Right ventricle myocardium superior (tissue), 1 donor: ENCODE measurements at regions not wholly inside any gene's neighbourhood (a gene's known extent, or its start where the extent isn't known, plus 50 kb on each side); places are given as distances from the start of the nearest gene placed in this dataset.

Experiments used
- ATAC-seq: fragments of 200-7000 bp; cut with Tn5 transposase; one replicate; pipeline ENCODE4 v1.9.1; 2020; ENCODE audit warnings: mild to moderate bottlenecking; ENCODE audit not compliant: poor library complexity
- DNase-seq: peaks from one replicate; pipeline ENCODE4 v3.0.0-alpha.2; 2020
- intact Hi-C: fragments of 100-400 bp; cut with DNase I; formaldehyde crosslinking; loops from one replicate; pipeline ENCODE4 v1.11.2; 2022
- donor health status: DM: no; HTN: yes; CAD: no; lungs with severe emphysema.

DNA sequence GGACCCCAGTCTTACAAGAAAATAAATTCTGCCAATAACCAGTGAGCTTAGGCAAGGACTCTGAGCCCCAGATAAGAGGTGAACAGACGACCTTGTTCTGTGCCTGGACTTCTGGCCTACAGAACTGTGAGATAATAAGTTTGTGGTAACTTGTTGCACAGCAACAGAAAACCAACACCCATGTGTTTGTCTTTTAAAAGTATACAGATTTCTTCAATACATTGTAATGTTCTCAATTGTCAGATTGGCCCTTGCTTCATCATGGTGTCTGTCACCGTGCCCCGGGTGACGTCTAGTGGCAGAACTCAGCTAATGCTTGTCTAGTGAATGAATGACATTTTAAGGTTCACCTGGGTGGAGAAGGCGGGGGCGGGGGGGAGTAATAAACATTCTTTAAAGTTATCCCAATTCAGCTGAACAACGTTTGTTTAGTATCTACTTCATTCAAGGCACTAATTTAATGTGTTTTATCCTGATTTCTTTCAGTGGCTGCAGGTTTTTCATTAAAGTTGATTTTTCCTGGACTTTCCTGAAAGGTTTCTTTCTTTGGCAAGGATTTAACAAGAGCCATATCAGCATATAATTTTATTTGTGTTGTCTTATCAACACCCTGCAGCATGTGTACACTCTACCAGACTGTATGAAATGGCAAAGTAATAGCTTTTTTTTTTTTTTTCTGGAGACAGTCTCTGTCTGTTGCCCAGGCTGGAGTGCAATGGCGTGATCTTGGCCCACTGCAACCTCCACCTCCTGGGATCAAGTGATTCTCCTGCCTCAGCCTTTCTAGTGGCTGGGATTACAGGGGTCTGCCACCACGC, 123.8 kb upstream of the DLX2 start:
- peak; percentile 49 for DNase-seq
- ATAC-seq: peak; percentile 65
- intact Hi-C loops: no loop called here

- DNase-seq: no peak
- ATAC-seq: no peak
- intact Hi-C loops: no loop called here
Measured at GRCh38 chr2:172227719-172228118, 125.0 kb upstream of the DLX2 start.

GRCh38 chr2:172228177-172228808, 125.6 kb upstream of the DLX2 start:
- intact Hi-C loops: no loop called here
- ATAC-seq: no peak
- no peak for DNase-seq

GRCh38 chr2:172229125-172229524, 126.4 kb upstream of the DLX2 start:
- DNase-seq (no peak), ATAC-seq (no peak)
- intact Hi-C loops: no loop called here

GRCh38 chr2:172230332-172230888, 127.7 kb upstream of the DLX2 start:
- no peak for DNase-seq
- intact Hi-C loops: no loop called here

DNA sequence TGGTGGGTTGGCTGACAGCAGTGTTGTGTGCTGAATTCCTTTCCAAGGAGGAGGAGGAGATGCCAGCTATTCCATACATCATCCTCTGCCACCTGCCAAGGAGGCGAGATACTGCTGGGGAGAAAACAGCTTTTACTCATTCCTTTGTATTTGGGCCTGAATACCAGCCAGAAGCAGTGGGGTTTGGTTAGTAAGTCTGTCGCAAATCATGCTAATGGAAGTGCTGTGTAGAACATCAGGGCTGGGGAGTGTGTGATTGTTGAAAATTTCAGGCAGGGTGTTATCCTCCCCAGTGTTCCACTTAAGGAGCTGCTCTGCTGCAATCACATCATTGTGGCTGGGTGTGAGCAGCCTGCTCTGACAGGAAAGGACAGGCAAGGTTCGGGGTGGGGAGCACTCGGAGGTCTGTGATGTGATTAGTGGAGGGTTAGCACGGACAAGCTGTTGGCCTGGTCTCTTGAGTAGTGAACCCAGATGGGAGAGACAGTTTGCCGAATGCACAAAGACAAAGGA, 128.2 kb upstream of the DLX2 start:
- no peak for DNase-seq
- ATAC-seq: no peak
- intact Hi-C loops: no loop called here

More at GRCh38 chr2:172230332-172230888, 127.7 kb upstream of the DLX2 start:
- no peak for ATAC-seq

DNA sequence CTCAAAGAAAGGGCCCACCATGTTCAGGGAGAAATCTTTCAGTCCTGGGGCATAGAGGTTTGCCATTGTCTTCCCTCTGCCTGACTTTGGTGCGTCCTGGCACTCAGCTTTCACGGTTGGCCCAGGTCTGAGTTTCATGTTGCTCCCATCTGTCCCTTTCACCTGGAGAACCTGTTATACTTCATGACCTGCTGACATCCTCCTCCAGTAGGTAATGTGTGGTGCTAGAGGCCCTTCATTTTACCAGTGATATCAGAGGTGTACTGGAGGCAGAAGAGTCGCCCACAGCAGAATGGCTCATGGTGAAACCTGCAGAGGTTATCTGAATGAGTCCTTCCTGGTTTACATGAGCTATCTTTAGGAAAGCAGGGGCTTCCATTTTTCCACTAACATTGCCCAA, 128.8 kb upstream of the DLX2 start:
- ATAC-seq (no peak), DNase-seq (no peak)
- intact Hi-C loops: no loop called here

- intact Hi-C loops: no loop called here
- ATAC-seq: no peak
- DNase-seq: no peak
Measured at GRCh38 chr2:172232708-172233396, 130.2 kb upstream of the DLX2 start.

DNA sequence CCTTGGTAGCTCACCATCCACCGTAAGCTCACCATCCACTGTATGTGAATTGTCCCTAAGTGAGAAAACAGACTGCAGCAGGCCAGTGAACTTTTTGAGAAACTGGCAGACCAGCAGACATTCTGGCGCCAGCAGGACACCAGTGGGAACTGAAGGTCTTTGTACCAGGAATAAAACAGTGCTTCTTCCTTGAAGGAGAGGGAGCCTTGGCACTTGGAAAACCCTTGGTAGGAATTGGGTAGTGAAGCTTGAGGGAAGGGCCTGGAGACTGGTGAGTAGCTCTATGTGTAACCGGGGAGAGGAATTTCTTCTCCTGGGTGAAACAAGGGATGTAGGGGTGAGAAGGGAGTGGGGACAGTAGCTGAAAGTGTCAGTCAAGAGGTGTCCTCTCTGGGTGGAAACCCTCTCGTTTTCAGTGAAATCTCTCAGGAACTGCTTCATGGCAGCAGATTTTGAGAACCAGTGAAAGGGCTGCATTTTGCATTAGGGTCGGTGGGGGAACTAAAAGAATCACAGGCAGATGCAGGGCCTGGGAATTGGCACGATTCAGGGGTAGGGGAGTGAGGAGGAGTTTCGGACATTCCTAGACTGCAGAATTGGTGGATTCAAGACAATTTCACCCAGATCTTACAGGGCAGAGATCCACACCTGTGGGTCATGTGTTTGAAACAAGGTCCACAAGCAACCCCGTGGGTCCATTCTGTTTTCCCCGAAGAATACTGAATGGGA, 131.5 kb upstream of the DLX2 start:
- intact Hi-C loops: no loop called here
- DNase-seq: no peak
- ATAC-seq: no peak

GRCh38 chr2:172234716-172235691, 132.3 kb upstream of the DLX2 start:
- intact Hi-C loops: no loop called here
- DNase-seq: no peak
- ATAC-seq: peak; percentile 58

DNA sequence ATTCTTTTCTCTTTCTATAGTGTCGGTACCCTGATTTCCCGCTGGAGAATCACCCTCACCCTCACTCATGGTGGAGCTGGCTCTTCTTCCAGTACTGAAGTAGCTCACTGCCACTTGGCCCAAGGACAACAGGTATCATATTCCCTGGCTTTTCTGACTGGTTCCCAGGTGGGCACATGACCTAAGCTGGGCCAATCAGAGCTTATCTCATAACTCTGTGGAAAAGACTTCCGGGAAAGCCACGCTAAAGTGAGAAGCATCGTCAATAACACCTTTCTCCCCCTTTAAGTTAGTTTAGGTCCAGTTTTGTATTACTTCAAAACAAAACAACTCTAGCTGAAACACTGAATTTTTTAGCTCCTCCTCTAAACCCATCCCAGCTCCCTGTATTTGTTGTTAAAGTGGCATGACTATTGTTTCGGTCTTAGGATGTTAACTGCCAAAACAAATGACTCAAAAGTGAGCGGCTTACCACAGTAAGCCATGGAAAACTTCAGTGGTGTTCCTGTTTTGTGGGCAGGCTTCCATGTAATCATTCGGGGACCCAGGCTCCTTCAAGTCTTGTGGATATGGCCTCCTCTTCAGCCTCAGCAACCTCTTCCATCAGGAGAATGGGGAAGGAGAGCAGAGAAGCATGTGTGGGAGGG, 137.4 kb upstream of the DLX2 start:
- no peak for ATAC-seq
- DNase-seq: no peak
- intact Hi-C loops: no loop called here

DNA sequence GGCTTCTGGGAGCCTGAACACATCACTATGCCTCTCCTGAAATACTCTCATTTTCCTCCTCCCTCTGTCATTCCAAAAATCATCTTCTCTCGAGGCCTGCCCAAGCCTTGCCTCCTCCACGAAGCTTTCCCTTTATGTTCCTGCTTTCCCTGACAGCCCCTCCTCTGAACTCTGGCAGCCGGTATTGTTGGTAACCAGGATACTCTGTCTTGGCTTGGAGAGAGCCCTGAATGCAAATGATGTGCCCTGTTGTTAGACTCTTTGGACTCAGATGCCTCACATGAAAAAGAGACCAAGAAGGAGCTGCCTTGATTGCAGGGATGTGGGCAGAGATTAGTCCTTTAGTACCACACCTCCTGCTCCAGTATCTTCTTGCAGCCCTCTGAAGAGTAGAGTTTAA, 138.5 kb upstream of the DLX2 start:
- intact Hi-C loops: no loop called here
- DNase-seq (no peak), ATAC-seq (no peak)

GRCh38 chr2:172242471-172242870, 139.8 kb upstream of the DLX2 start:
- no peak for DNase-seq
- no peak for ATAC-seq
- intact Hi-C loops: no loop called here

DNA sequence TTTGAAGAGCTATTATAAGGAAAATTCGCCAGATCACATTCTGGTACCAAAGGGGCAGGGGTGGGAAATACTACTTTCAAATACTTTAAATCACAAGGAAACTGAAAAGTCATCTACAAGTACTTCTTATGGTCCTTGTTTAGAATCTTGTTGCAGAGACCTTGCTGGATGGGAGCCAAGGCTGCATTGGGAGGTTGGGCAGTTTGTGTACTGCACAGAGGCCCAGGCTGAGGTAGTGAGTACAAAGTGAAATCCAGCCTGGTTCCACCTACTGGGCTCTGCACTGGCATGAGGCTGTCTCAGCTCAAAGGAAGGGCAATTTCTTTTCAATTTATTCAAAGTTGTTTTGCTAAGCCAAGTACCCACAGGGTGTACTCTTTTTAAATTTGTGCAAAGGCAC, 140.3 kb upstream of the DLX2 start:
- ATAC-seq (no peak), DNase-seq (no peak)
- intact Hi-C loops: no loop called here

DNA sequence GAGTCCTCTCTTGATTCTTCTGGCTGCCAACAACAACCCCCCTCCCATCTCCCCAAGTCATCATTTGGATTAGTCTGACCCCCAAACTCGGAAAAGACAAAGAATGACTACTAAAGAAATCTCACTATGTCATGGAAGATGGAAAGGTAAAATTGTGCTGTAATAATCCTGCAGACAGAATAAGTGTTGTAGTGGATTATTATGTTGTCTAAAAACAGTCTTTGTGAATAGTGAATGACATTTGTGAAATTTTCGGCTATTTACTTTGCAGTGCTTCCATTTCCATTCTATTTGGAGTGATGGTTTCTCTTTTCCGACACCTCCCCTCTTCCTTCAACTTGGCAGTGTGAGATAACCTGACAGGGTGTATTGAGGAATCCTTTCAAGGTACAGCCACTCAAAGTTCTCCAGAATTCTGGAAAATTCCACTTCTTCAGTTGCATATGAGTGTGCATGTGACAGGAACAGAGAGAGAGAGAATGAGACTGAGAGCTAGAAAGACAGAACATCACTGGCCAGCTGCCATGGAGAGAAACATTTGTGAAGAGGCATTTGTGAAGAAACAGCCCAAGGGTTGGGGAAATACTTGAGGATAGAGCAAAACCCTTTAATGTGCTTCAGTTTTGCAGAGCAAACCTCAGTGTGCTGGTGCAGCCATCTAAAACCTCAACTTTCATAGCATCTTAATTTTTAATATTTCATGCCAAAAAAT, 141.9 kb upstream of the DLX2 start:
- ATAC-seq (no peak), DNase-seq (no peak)
- intact Hi-C loops: no loop called here

DNA sequence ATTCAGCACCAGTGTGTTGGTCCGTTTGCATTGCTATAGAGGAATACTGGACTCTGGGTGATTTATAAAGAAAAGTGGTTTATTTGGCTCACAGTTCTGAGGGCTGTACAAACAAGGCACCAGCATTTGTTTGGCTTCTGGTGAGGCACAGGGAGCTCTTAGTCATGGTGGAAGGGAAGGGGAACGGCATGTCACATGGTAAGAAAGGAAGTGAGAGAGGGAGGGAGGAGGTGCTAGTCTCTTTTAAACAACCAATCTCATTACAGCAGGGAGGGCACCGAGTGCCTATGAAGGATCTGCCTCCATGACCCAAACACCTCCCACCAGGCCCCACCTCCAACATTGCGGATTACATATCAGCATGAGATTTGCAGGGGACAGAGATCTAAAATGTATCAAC, 143.9 kb upstream of the DLX2 start:
- intact Hi-C loops: no loop called here
- ATAC-seq (no peak), DNase-seq (no peak)

GRCh38 chr2:172247203-172247602, 144.5 kb upstream of the DLX2 start:
- DNase-seq (no peak), ATAC-seq (no peak)
- intact Hi-C loops: no loop called here
